ENCODE measurements at regions not wholly inside any gene's neighbourhood (a gene's known extent, or its start where the extent isn't known, plus 50 kb on each side); places are given as distances from the start of the nearest gene placed in this dataset.

DNA sequence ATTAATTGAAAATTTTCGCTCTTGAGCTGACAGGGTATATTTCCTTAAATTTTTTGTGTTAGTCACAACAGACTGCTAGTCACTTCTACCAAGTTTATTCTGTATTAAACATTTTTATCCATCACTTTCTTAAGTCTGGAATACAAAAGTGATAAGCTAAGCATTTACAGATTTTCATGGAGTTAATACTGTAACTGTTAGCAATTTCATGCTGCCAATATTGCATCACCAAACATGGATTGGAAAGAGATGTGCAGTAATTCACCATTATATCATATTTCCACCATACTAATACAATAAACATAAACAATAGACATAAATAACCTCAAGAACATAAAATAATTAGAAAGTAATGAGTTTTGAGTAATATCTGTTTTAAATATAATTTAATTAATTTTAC, 854.0 kb upstream of the CITED2 start:
- TF ChIP-seq, protein P1, sequence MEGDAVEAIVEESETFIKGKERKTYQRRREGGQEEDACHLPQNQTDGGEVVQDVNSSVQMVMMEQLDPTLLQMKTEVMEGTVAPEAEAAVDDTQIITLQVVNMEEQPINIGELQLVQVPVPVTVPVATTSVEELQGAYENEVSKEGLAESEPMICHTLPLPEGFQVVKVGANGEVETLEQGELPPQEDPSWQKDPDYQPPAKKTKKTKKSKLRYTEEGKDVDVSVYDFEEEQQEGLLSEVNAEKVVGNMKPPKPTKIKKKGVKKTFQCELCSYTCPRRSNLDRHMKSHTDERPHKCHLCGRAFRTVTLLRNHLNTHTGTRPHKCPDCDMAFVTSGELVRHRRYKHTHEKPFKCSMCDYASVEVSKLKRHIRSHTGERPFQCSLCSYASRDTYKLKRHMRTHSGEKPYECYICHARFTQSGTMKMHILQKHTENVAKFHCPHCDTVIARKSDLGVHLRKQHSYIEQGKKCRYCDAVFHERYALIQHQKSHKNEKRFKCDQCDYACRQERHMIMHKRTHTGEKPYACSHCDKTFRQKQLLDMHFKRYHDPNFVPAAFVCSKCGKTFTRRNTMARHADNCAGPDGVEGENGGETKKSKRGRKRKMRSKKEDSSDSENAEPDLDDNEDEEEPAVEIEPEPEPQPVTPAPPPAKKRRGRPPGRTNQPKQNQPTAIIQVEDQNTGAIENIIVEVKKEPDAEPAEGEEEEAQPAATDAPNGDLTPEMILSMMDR (IDR thresholded peaks at IDR 0.05; ENCODE audit: poor library complexity): no peak
- TF ChIP-seq EZH2phosphoT487 (IDR thresholded peaks at IDR 0.05; ENCODE audit: low read depth, severe bottlenecking, unreplicated experiment): no peak

All from hepatocyte (in vitro differentiated cells).